HK-2 (cell line): ENCODE measurements at regions not wholly inside any gene's neighbourhood (a gene's known extent, or its start where the extent isn't known, plus 50 kb on each side); places are given as distances from the start of the nearest gene placed in this dataset.

Experiments used
- DNase-seq: peaks from one replicate; pipeline ENCODE4 v3.0.0-alpha.2; 2018; ENCODE audit not compliant: unreplicated experiment

DNA sequence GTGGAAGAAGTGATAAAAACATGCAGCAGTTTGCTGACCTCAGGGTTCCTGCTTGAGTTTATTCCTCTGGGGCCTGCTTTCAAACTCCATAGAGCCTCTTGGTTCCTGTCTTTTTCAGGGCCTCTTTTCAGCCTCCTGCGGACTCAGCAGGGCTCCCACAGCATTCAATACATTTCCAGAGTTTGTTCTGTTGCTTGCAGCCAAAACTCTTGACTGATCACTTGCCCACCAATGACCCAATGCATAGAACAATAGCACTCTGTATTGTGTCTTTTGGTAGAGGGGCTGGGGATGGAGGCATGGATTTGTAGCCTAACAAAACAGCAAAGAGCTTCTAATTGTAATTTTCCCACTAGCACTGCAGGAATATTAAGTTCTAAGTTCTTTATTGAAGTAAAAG lies 50.8 kb upstream of the CREB5 start:
- DNase-seq, result no peak

DNA sequence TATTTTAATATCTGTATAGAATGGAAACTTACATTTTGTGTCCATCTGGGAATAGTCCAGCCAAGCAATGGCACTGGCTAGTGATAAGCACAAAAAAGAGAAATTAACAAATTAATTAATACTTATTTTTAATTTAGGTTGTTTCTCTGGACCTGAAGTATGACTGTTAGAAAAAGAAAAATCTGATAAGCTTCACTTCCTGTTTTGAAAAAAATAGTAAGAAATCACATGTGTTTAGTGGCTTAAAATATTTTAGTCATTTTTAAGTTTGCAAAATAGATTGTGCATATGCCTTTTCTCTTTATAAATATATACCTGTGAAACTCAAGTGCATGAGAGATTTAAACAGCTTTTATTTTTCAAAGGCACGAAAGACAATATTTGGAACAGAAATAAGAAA lies 50.1 kb upstream of the CREB5 start:
- no peak for DNase-seq
